GM18505 (cell line): ENCODE measurements at regions not wholly inside any gene's neighbourhood (a gene's known extent, or its start where the extent isn't known, plus 50 kb on each side); places are given as distances from the start of the nearest gene placed in this dataset.
"Not testable (repeated sequence)": the region's sequence is repeated elsewhere in the genome, so short reads cannot be mapped to it uniquely, and the experiment has no call there.

Source experiments
- ATAC-seq: cut with Tn5 transposase; IDR thresholded peaks from one replicate; pipeline ENCODE4 v1.9.1; 2021; ENCODE audit not compliant: unreplicated experiment
- POLR2A ChIP-seq: IDR thresholded peaks from 4 replicates; pipeline ENCODE4 v1.6.1; 2011; ENCODE audit warnings: borderline replicate concordance; ENCODE audit not compliant: insufficient read depth, insufficient read length; ENCODE audit errors: extremely low read depth

GRCh38 chr15:94858920-94859319, 627.6 kb downstream of the MCTP2 start:
- TF ChIP-seq POLR2A: no peak
- ATAC-seq: no peak

GRCh38 chr15:94864600-94864999, 633.2 kb downstream of the MCTP2 start:
- no peak for ATAC-seq
- no peak for TF ChIP-seq POLR2A

GRCh38 chr15:94868265-94868664, 636.9 kb downstream of the MCTP2 start:
- ATAC-seq: not testable (repeated sequence)

GRCh38 chr15:94875550-94875949, 644.2 kb downstream of the MCTP2 start:
- TF ChIP-seq POLR2A: no peak
- ATAC-seq: no peak

GRCh38 chr15:94877833-94878232, 646.5 kb downstream of the MCTP2 start:
- no peak for ATAC-seq
- TF ChIP-seq POLR2A: no peak

GRCh38 chr15:94882071-94882712, 650.8 kb downstream of the MCTP2 start:
- TF ChIP-seq POLR2A: no peak
- no peak for ATAC-seq

GRCh38 chr15:94887391-94887790, 656.0 kb downstream of the MCTP2 start:
- ATAC-seq: no peak

GRCh38 chr15:94889153-94889552, 657.8 kb downstream of the MCTP2 start:
- ATAC-seq: no peak
- TF ChIP-seq POLR2A: no peak

More at GRCh38 chr15:94887391-94887790, 656.0 kb downstream of the MCTP2 start:
- TF ChIP-seq POLR2A: no peak

- no peak for ATAC-seq
- no peak for TF ChIP-seq POLR2A
Observed at GRCh38 chr15:94893091-94893490, 661.7 kb downstream of the MCTP2 start.

- TF ChIP-seq POLR2A: no peak
- ATAC-seq: no peak
Observed at GRCh38 chr15:94894056-94894455, 662.7 kb downstream of the MCTP2 start.

GRCh38 chr15:94909510-94909909, 678.1 kb downstream of the MCTP2 start:
- ATAC-seq: no peak
- TF ChIP-seq POLR2A: no peak

GRCh38 chr15:94910166-94910565, 678.8 kb downstream of the MCTP2 start:
- no peak for TF ChIP-seq POLR2A
- ATAC-seq: no peak

GRCh38 chr15:94912760-94913159, 681.4 kb downstream of the MCTP2 start:
- no peak for TF ChIP-seq POLR2A
- no peak for ATAC-seq

GRCh38 chr15:94917068-94917467, 685.7 kb downstream of the MCTP2 start:
- no peak for ATAC-seq
- no peak for TF ChIP-seq POLR2A

GRCh38 chr15:94921936-94922335, 690.6 kb downstream of the MCTP2 start:
- TF ChIP-seq POLR2A: no peak
- no peak for ATAC-seq
